EL (cell line): ENCODE measurements at regions not wholly inside any gene's neighbourhood (a gene's known extent, or its start where the extent isn't known, plus 50 kb on each side); places are given as distances from the start of the nearest gene placed in this dataset.
"Not testable (repeated sequence)": the region's sequence is repeated elsewhere in the genome, so short reads cannot be mapped to it uniquely, and the experiment has no call there.

Experiments used
- DNase-seq: peaks from one replicate; pipeline ENCODE4 v3.0.0-alpha.2; 2016

- DNase-seq, result no peak
These were observed 238.6 kb upstream of the SHH start for GRCh38 chr7:156050636-156051569.

GRCh38 chr7:156049366-156049765, 237.1 kb upstream of the SHH start:
- DNase-seq, result no peak

- no peak for DNase-seq
These were observed 233.8 kb upstream of the SHH start for GRCh38 chr7:156046031-156046560.

GRCh38 chr7:156043416-156044178, 231.3 kb upstream of the SHH start:
- DNase-seq, result no peak

GRCh38 chr7:156041398-156041797, 229.1 kb upstream of the SHH start:
- no peak for DNase-seq

- DNase-seq, result no peak
These were observed 227.9 kb upstream of the SHH start for GRCh38 chr7:156039971-156040677.

GRCh38 chr7:156039194-156039593, 226.9 kb upstream of the SHH start:
- no peak for DNase-seq

- DNase-seq, result no peak
These were observed 226.1 kb upstream of the SHH start for GRCh38 chr7:156038345-156038744.

GRCh38 chr7:156036153-156036552, 223.9 kb upstream of the SHH start:
- DNase-seq, result no peak

- DNase-seq, result not testable (repeated sequence)
These were observed 223.1 kb upstream of the SHH start for GRCh38 chr7:156035387-156035786.

GRCh38 chr7:156034397-156034796, 222.1 kb upstream of the SHH start:
- no peak for DNase-seq

- DNase-seq, result no peak
These were observed 220.7 kb upstream of the SHH start for GRCh38 chr7:156032973-156033372.

- no peak for DNase-seq
These were observed 219.6 kb upstream of the SHH start for GRCh38 chr7:156031679-156032478.

GRCh38 chr7:156029460-156030007, 217.3 kb upstream of the SHH start:
- no peak for DNase-seq

GRCh38 chr7:156028521-156028920, 216.3 kb upstream of the SHH start:
- DNase-seq, result no peak

GRCh38 chr7:156027821-156028220, 215.6 kb upstream of the SHH start:
- no peak for DNase-seq

- no peak for DNase-seq
These were observed 214.3 kb upstream of the SHH start for GRCh38 chr7:156026603-156027002.

- DNase-seq, result no peak
These were observed 213.9 kb upstream of the SHH start for GRCh38 chr7:156026076-156026600.

- no peak for DNase-seq
These were observed 213.4 kb upstream of the SHH start for GRCh38 chr7:156025675-156026074.

GRCh38 chr7:156024201-156024600, 211.9 kb upstream of the SHH start:
- DNase-seq, result no peak
